HL-60 (cell line): ENCODE measurements at regions not wholly inside any gene's neighbourhood (a gene's known extent, or its start where the extent isn't known, plus 50 kb on each side); places are given as distances from the start of the nearest gene placed in this dataset.

Experiments used
- CTCF ChIP-seq: IDR thresholded peaks from one replicate; pipeline ENCODE4 v1.5.1; 2011; ENCODE audit warnings: low read length, control low read depth, inconsistent platforms; ENCODE audit not compliant: insufficient read depth
- POLR2AphosphoS5 ChIP-seq: IDR thresholded peaks from 2 replicates; pipeline ENCODE4 v1.6.1; 2012; ENCODE audit warnings: low read depth
- SPI1 ChIP-seq: IDR thresholded peaks from 2 replicates; pipeline ENCODE4 v1.6.1; 2012; ENCODE audit warnings: low read depth, mild to moderate bottlenecking, borderline replicate concordance

GRCh38 chr3:23077126-23077525 is 126.0 kb upstream of the UBE2E2 start:
- no peak for TF ChIP-seq CTCF
- no peak for TF ChIP-seq POLR2AphosphoS5
- TF ChIP-seq SPI1, result no peak
